Endothelial cell of umbilical vein (primary cell): ENCODE measurements at regions not wholly inside any gene's neighbourhood (a gene's known extent, or its start where the extent isn't known, plus 50 kb on each side); places are given as distances from the start of the nearest gene placed in this dataset.

Source experiments
- CTCF ChIP-seq, 2 donors: IDR thresholded peaks; 1 replicate in 1 of 2; 2 replicates in 1 of 2; pipeline ENCODE4 v1.5.1; 2011; ENCODE audit warnings: low read length in 2 of 2, mild to moderate bottlenecking in 2 of 2, moderate library complexity in 2 of 2, control low read depth in 1 of 2, inconsistent platforms in 1 of 2, low read depth in 1 of 2; ENCODE audit not compliant: insufficient read depth in 1 of 2; ENCODE audit errors: extremely low read depth in 1 of 2
- EZH2 ChIP-seq: IDR thresholded peaks from 2 replicates; pipeline ENCODE4 v1.6.1; 2012; ENCODE audit warnings: borderline replicate concordance, low read depth, mild to moderate bottlenecking, moderate library complexity, low read length, inconsistent platforms; ENCODE audit not compliant: severe bottlenecking
- FOS ChIP-seq: IDR thresholded peaks from 2 replicates; pipeline ENCODE4 v1.6.1; 2011; ENCODE audit warnings: mild to moderate bottlenecking, low read length, moderate library complexity, borderline replicate concordance; ENCODE audit not compliant: insufficient read depth
- GATA2 ChIP-seq: IDR thresholded peaks from 2 replicates; pipeline ENCODE4 v1.7.0; 2011; ENCODE audit warnings: low read depth, mild to moderate bottlenecking, moderate library complexity, mixed read lengths, low read length; ENCODE audit not compliant: insufficient read length, insufficient read depth
- JUN ChIP-seq: IDR thresholded peaks from 2 replicates; pipeline ENCODE4 v1.6.1; 2011; ENCODE audit warnings: borderline replicate concordance, low read depth; ENCODE audit not compliant: insufficient read length, insufficient read depth
- MAX ChIP-seq: IDR thresholded peaks from 2 replicates; pipeline ENCODE4 v1.6.1; 2011; ENCODE audit not compliant: insufficient read depth, insufficient read length
- MYC ChIP-seq: IDR thresholded peaks from one replicate; pipeline ENCODE4 v1.6.1; 2011; ENCODE audit warnings: mild to moderate bottlenecking, low read depth, low read length
- POLR2A ChIP-seq: IDR thresholded peaks from 2 replicates; pipeline ENCODE4 v1.6.1; 2012; ENCODE audit warnings: low read depth, mild to moderate bottlenecking, control low read depth, low read length
- POLR2AphosphoS5 ChIP-seq: IDR thresholded peaks from 2 replicates; pipeline ENCODE4 v1.6.1; 2012; ENCODE audit warnings: low read depth, mild to moderate bottlenecking, control low read depth, low read length, moderate library complexity; ENCODE audit not compliant: insufficient read depth

- TF ChIP-seq POLR2A (no peak), POLR2AphosphoS5 (no peak), MYC (no peak), JUN (no peak), CTCF (IDR thresholded peaks at IDR 0.05; ENCODE audit: extremely low read depth in 1 of 2, insufficient read depth in 1 of 2, low read depth in 1 of 2, low read length in 2 of 2) (no peak), EZH2 (no peak), GATA2 (no peak), FOS (no peak), MAX (no peak)
Measured at GRCh38 chr7:37532636-37533035, 84.0 kb upstream of the ELMO1 start.
